OCI-LY3 (cell line): ENCODE measurements at regions not wholly inside any gene's neighbourhood (a gene's known extent, or its start where the extent isn't known, plus 50 kb on each side); places are given as distances from the start of the nearest gene placed in this dataset.

Source experiments
- EZH2phosphoT487 ChIP-seq: fragments of 200-600 bp; shearing (Covaris generic); IDR thresholded peaks from 2 replicates; pipeline ENCODE4 v1.6.1; 2018; ENCODE audit warnings: antibody characterized with exemption, mixed run types, low read depth
- TF ChIP-seq, protein P1 (sequence below): fragments of 200-600, 300-600 bp; sonication (generic); IDR thresholded peaks from 2 replicates; pipeline ENCODE4 v1.5.1; 2014; ENCODE audit warnings: antibody characterized with exemption, low read length, low read depth

DNA sequence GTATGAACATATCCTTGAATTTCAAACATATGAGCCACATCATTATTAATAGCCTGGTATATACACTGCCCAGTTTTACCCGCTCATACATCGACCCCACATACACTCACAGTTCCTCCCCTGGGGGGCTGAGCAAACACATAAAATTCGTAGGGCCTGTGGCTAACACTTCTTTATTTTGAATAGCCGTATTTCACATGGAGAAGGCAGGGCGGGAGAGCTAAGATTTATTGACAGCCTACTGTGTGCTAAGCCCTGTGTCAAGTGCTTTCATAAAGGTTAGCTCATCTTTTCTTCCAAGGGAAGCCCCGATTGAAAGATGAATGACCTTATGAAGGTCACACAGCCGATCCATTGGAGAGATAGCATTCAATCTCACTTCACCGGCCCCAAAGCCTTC is 134.4 kb downstream of the ENC1 start:
- TF ChIP-seq, protein P1, sequence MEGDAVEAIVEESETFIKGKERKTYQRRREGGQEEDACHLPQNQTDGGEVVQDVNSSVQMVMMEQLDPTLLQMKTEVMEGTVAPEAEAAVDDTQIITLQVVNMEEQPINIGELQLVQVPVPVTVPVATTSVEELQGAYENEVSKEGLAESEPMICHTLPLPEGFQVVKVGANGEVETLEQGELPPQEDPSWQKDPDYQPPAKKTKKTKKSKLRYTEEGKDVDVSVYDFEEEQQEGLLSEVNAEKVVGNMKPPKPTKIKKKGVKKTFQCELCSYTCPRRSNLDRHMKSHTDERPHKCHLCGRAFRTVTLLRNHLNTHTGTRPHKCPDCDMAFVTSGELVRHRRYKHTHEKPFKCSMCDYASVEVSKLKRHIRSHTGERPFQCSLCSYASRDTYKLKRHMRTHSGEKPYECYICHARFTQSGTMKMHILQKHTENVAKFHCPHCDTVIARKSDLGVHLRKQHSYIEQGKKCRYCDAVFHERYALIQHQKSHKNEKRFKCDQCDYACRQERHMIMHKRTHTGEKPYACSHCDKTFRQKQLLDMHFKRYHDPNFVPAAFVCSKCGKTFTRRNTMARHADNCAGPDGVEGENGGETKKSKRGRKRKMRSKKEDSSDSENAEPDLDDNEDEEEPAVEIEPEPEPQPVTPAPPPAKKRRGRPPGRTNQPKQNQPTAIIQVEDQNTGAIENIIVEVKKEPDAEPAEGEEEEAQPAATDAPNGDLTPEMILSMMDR: no peak
- no peak for TF ChIP-seq EZH2phosphoT487
